Smooth muscle cell (in vitro differentiated cells): ENCODE measurements at regions not wholly inside any gene's neighbourhood (a gene's known extent, or its start where the extent isn't known, plus 50 kb on each side); places are given as distances from the start of the nearest gene placed in this dataset.

Experiments used
- DNase-seq: peaks from one replicate; lab custom pipeline; 2025; ENCODE audit not compliant: unreplicated experiment; lab: John Stamatoyannopoulos, UW
- H2AFZ ChIP-seq: fragments of 200-600 bp; sonication (generic); 2 replicates; pipeline ENCODE4 v1.6.0; 2016; ENCODE audit warnings: antibody characterized with exemption, low read depth, mild to moderate bottlenecking
- H3F3A ChIP-seq: fragments of 200-600 bp; sonication (generic); 2 replicates; pipeline ENCODE4 v1.6.0; 2017; ENCODE audit warnings: antibody characterized with exemption, low read depth
- H3K27ac ChIP-seq: fragments of 200-600 bp; sonication (generic); 2 replicates; pipeline ENCODE4 v1.5.1; 2016; ENCODE audit warnings: low read depth, mild to moderate bottlenecking
- H3K27me3 ChIP-seq: fragments of 200-600 bp; sonication (generic); 2 replicates; pipeline ENCODE4 v1.6.1; 2016; ENCODE audit warnings: low read depth, mild to moderate bottlenecking
- H3K36me3 ChIP-seq: fragments of 200-600 bp; sonication (generic); 2 replicates; pipeline ENCODE4 v1.5.1; 2016; ENCODE audit warnings: low read depth
- H3K4me1 ChIP-seq: fragments of 200-600 bp; sonication (generic); 2 replicates; pipeline ENCODE4 v1.5.1; 2016; ENCODE audit warnings: low read depth
- H3K4me2 ChIP-seq: fragments of 200-600 bp; sonication (generic); 2 replicates; pipeline ENCODE4 v1.6.0; 2016; ENCODE audit warnings: mild to moderate bottlenecking
- H3K4me3 ChIP-seq: fragments of 200-600 bp; sonication (generic); 2 replicates; pipeline ENCODE4 v1.5.1; 2016; ENCODE audit warnings: mild to moderate bottlenecking
- H3K79me2 ChIP-seq: fragments of 200-600 bp; sonication (generic); 2 replicates; pipeline ENCODE4 v1.6.0; 2016; ENCODE audit warnings: low read depth, mild to moderate bottlenecking
- H3K9ac ChIP-seq: fragments of 200-600 bp; sonication (generic); 2 replicates; pipeline ENCODE4 v1.6.0; 2016; ENCODE audit warnings: low read depth
- H3K9me3 ChIP-seq: fragments of 200-600 bp; sonication (generic); replicated peaks from 2 replicates; pipeline ENCODE4 v1.5.1; 2016; ENCODE audit warnings: low read depth
- H4K20me1 ChIP-seq: fragments of 200-600 bp; sonication (generic); 2 replicates; pipeline ENCODE4 v1.6.0; 2016; ENCODE audit warnings: low read depth
- CTCF ChIP-seq: fragments of 200-600 bp; sonication (generic); IDR thresholded peaks from 2 replicates; pipeline ENCODE4 v1.5.1; 2017; ENCODE audit warnings: borderline replicate concordance, mild to moderate bottlenecking, antibody characterized with exemption; ENCODE audit not compliant: insufficient read depth, poor library complexity, severe bottlenecking
- WGBS: methylation state at CpG from one replicate; pipeline ENCODE4 v1.1.7; 2016; ENCODE audit warnings: low lambda C conversion rate; 5-methylcytosine and 5-hydroxymethylcytosine counted together

GRCh38 chr16:87129771-87130170, 187.4 kb downstream of the C16orf95 start:
- no peak for TF ChIP-seq CTCF
- Histone ChIP-seq H3K79me2 (no peaks in the 10 kb centered on the region), H3K4me1 (peaks cover 15% of the 10 kb centered on the region), H3K4me3 (no peak overlapping the region), H3F3A (no peaks in the 10 kb centered on the region), H4K20me1 (no peaks in the 10 kb centered on the region), H2AFZ (no peak overlapping the region), H3K27me3 (peaks cover 7% of the 10 kb centered on the region), H3K4me2 (no peak overlapping the region), H3K27ac (no peak overlapping the region), H3K36me3 (no peaks in the 10 kb centered on the region), H3K9ac (no peak overlapping the region), H3K9me3 (no peaks in the 10 kb centered on the region)
- 61% methylated on average over 4 of the region's 4 CpGs for WGBS
- no peak for DNase-seq

- H3K79me2 ChIP-seq = no peaks in the 10 kb centered on the region
- no peak overlapping the region for H3K27ac ChIP-seq
- no peaks in the 10 kb centered on the region for H3F3A ChIP-seq
- no peak overlapping the region for H3K4me3 ChIP-seq
- no peak overlapping the region for H3K9ac ChIP-seq
- H3K27me3 ChIP-seq = peaks cover 7% of the 10 kb centered on the region
- DNase-seq = no peak
- H3K9me3 ChIP-seq = no peaks in the 10 kb centered on the region
- H2AFZ ChIP-seq = no peak overlapping the region
- WGBS = 83% methylated on average over 16 of the region's 16 CpGs
- no peaks in the 10 kb centered on the region for H4K20me1 ChIP-seq
- H3K4me2 ChIP-seq = no peak overlapping the region
- H3K4me1 ChIP-seq = peaks cover 12% of the 10 kb centered on the region
- TF ChIP-seq CTCF = no peak
- H3K36me3 ChIP-seq = no peaks in the 10 kb centered on the region
These were observed 185.9 kb downstream of the C16orf95 start for GRCh38 chr16:87131061-87131995.

GRCh38 chr16:87131996-87132345, 185.2 kb downstream of the C16orf95 start:
- Histone ChIP-seq H3F3A (no peaks in the 10 kb centered on the region), H3K79me2 (no peaks in the 10 kb centered on the region), H3K9ac (no peak overlapping the region), H3K4me2 (no peak overlapping the region), H3K4me1 (peaks cover 6% of the 10 kb centered on the region), H3K9me3 (no peaks in the 10 kb centered on the region), H3K27me3 (peaks cover 7% of the 10 kb centered on the region), H4K20me1 (no peaks in the 10 kb centered on the region), H3K4me3 (no peak overlapping the region), H2AFZ (no peak overlapping the region), H3K36me3 (no peaks in the 10 kb centered on the region), H3K27ac (no peak overlapping the region)
- no peak for DNase-seq
- no peak for TF ChIP-seq CTCF
- WGBS = 89% methylated on average over 6 of the region's 6 CpGs
